Stimulated activated CD4-positive, alpha-beta T cell treated with anti-CD3 and anti-CD28 coated beads, Interleukin-1b, Interleukin-23, amount 100 ng/mL, for 4 hours (primary cell): ENCODE measurements at regions not wholly inside any gene's neighbourhood (a gene's known extent, or its start where the extent isn't known, plus 50 kb on each side); places are given as distances from the start of the nearest gene placed in this dataset.

ENCODE experiments used
- DNase-seq, 2 donors: peaks; one replicate each; pipeline ENCODE4 v3.0.0-alpha.2; 2020; ENCODE audit warnings: low read depth in 2 of 2

GRCh38 chr16:79659344-79659743 is 58.8 kb upstream of the MAF start:
- DNase-seq, result no peak

GRCh38 chr16:79658301-79659033 is 57.9 kb upstream of the MAF start:
- no peak for DNase-seq

DNA sequence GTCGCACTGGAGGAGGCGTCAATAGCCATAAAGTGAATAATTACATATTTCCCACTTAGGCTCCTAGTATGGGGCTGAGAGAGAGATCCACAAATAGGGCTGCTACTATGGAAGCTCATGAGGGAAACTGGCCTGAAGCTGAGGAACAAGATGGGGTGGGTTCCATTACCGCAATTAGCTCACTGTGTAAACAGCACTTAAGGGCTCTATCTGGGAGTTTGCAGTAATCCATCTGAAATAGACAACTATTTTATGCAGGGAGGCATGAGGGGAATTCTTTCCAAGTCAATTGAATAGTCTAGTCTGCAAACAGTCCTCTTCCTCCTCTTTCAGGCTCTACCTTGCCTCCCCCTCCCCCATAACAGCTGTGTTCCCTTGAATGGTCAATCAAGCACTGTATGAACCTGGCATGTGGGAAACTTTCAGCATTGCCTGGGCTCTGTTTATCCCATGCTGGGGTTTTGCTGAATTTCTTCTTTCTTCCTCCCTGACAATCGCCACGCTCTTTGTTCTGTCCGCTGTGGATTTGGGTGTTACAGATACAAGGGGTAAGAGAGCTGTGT is 56.1 kb upstream of the MAF start:
- DNase-seq, result no peak

DNA sequence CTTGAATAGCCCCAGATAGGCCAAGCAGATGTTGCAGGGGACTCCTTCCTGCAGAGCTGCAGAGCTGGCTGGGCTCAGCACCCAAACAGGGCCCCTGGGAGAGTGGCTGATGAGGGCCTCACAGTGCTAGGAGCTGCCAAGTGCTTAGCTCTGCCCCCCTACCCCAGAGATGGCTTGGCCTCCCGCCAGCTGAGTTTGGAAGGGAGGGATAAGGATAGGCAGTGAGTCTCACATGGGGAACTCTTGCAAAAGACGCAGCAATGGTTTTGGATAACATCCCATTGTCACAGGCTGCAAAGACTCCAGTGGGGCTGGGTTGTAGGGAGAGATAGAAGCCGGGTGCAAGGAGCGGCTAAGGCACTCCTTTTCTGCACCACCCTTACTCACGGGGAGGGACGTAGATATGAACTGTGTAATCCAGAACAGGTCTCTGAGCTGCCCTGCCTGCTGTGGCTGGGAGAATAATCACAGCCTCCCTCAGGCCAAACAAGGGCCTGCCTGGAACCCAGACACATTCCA is 52.9 kb upstream of the MAF start:
- DNase-seq, result no peak

- no peak for DNase-seq
These were observed 50.8 kb upstream of the MAF start for GRCh38 chr16:79651363-79651762.
